Liver (tissue), 3 donors: ENCODE measurements at regions not wholly inside any gene's neighbourhood (a gene's known extent, or its start where the extent isn't known, plus 50 kb on each side); places are given as distances from the start of the nearest gene placed in this dataset.

Experiments used
- EGR1 ChIP-seq, 2 donors: IDR thresholded peaks; 2 replicates each; pipeline ENCODE4 v1.6.1; 2016 to 2018; ENCODE audit warnings: antibody characterized with exemption in 2 of 2, low read depth in 2 of 2
- RAD21 ChIP-seq, 2 donors: IDR thresholded peaks; 2 replicates each; pipeline ENCODE4 v1.6.1; 2016; ENCODE audit warnings: antibody characterized with exemption in 2 of 2, mild to moderate bottlenecking in 2 of 2
- REST ChIP-seq: IDR thresholded peaks from 2 replicates; pipeline ENCODE4 v1.6.1; 2016; ENCODE audit warnings: antibody characterized with exemption, mild to moderate bottlenecking
- SP1 ChIP-seq: IDR thresholded peaks from 2 replicates; pipeline ENCODE4 v1.6.1; 2018; ENCODE audit warnings: antibody characterized with exemption, mild to moderate bottlenecking
- YY1 ChIP-seq: IDR thresholded peaks from 2 replicates; pipeline ENCODE4 v1.6.1; 2016; ENCODE audit warnings: antibody characterized with exemption, mild to moderate bottlenecking
- TF ChIP-seq, protein P1 (sequence below): fragments of 150-350 bp; IDR thresholded peaks from 2 replicates; pipeline ENCODE4 v1.5.1; 2017; ENCODE audit warnings: improper control_type of control experiment, low read depth, low read length; ENCODE audit not compliant: missing input control
- TF ChIP-seq, protein P2 (sequence below): IDR thresholded peaks from 2 replicates; pipeline ENCODE4 v1.6.1; 2016; ENCODE audit warnings: antibody characterized with exemption
- donor health status: healthy.
- donor health status: healthy.

- TF ChIP-seq, protein P1, sequence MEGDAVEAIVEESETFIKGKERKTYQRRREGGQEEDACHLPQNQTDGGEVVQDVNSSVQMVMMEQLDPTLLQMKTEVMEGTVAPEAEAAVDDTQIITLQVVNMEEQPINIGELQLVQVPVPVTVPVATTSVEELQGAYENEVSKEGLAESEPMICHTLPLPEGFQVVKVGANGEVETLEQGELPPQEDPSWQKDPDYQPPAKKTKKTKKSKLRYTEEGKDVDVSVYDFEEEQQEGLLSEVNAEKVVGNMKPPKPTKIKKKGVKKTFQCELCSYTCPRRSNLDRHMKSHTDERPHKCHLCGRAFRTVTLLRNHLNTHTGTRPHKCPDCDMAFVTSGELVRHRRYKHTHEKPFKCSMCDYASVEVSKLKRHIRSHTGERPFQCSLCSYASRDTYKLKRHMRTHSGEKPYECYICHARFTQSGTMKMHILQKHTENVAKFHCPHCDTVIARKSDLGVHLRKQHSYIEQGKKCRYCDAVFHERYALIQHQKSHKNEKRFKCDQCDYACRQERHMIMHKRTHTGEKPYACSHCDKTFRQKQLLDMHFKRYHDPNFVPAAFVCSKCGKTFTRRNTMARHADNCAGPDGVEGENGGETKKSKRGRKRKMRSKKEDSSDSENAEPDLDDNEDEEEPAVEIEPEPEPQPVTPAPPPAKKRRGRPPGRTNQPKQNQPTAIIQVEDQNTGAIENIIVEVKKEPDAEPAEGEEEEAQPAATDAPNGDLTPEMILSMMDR: no peak
- TF ChIP-seq, protein P2, sequence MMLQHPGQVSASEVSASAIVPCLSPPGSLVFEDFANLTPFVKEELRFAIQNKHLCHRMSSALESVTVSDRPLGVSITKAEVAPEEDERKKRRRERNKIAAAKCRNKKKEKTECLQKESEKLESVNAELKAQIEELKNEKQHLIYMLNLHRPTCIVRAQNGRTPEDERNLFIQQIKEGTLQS: no peak
- TF ChIP-seq EGR1 (IDR thresholded peaks at IDR 0.05; ENCODE audit: low read depth in 2 of 2): no peak
- no peak for TF ChIP-seq SP1
- TF ChIP-seq RAD21 (IDR thresholded peaks at IDR 0.05): no peak
- no peak for TF ChIP-seq YY1
- no peak for TF ChIP-seq REST
Measured at GRCh38 chr11:29171360-29171950, 845.4 kb downstream of the KCNA4 start.
